Liver (tissue), 3 donors: ENCODE measurements at regions not wholly inside any gene's neighbourhood (a gene's known extent, or its start where the extent isn't known, plus 50 kb on each side); places are given as distances from the start of the nearest gene placed in this dataset.

ENCODE experiments used
- EGR1 ChIP-seq, 2 donors: IDR thresholded peaks; 2 replicates each; pipeline ENCODE4 v1.6.1; 2016 to 2018; ENCODE audit warnings: antibody characterized with exemption in 2 of 2, low read depth in 2 of 2
- GABPA ChIP-seq, 2 donors: IDR thresholded peaks in 1 of 2; conservative IDR thresholded peaks in 1 of 2; 2 replicates each; pipeline ENCODE4 v1.6.1; 2016; ENCODE audit warnings: antibody characterized with exemption in 2 of 2, mild to moderate bottlenecking in 1 of 2, moderate library complexity in 1 of 2
- RAD21 ChIP-seq, 2 donors: IDR thresholded peaks; 2 replicates each; pipeline ENCODE4 v1.6.1; 2016; ENCODE audit warnings: antibody characterized with exemption in 2 of 2, mild to moderate bottlenecking in 2 of 2
- TF ChIP-seq, protein P1 (sequence below): IDR thresholded peaks from 2 replicates; pipeline ENCODE4 v1.6.1; 2016; ENCODE audit warnings: antibody characterized with exemption
- TF ChIP-seq, protein P2 (sequence below): fragments of 150-350 bp; IDR thresholded peaks from 2 replicates; pipeline ENCODE4 v1.5.1; 2017; ENCODE audit warnings: improper control_type of control experiment, low read depth, low read length; ENCODE audit not compliant: missing input control
- donor health status: healthy.
- donor health status: healthy.

DNA sequence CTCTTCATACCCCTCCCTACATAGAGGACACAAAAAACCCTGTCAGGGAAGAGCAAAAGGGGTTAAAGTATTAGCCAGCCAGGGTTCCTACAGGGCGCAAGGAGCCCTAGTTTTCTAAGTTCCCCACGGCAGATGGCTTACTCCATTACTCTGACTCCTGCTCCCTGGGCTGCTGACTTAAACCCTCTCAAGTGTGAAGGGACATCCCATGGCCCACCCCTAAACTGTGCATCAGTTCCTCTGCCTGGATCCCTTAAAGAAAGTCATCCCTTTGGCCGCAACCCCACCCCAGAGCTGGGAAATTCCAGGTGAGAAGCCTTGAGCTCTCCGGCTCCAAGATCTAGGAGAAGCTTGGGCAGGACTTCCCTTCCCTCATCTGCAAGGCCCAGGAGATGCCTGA is 236.0 kb downstream of the TOMM20 start:
- TF ChIP-seq GABPA (IDR thresholded peaks at IDR 0.05 in 1 of 2, conservative IDR thresholded peaks at IDR 0.05 in 1 of 2) = no peak
- TF ChIP-seq, protein P1, sequence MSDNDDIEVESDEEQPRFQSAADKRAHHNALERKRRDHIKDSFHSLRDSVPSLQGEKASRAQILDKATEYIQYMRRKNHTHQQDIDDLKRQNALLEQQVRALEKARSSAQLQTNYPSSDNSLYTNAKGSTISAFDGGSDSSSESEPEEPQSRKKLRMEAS = no peak
- TF ChIP-seq, protein P2, sequence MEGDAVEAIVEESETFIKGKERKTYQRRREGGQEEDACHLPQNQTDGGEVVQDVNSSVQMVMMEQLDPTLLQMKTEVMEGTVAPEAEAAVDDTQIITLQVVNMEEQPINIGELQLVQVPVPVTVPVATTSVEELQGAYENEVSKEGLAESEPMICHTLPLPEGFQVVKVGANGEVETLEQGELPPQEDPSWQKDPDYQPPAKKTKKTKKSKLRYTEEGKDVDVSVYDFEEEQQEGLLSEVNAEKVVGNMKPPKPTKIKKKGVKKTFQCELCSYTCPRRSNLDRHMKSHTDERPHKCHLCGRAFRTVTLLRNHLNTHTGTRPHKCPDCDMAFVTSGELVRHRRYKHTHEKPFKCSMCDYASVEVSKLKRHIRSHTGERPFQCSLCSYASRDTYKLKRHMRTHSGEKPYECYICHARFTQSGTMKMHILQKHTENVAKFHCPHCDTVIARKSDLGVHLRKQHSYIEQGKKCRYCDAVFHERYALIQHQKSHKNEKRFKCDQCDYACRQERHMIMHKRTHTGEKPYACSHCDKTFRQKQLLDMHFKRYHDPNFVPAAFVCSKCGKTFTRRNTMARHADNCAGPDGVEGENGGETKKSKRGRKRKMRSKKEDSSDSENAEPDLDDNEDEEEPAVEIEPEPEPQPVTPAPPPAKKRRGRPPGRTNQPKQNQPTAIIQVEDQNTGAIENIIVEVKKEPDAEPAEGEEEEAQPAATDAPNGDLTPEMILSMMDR = no peak
- no peak for TF ChIP-seq RAD21 (IDR thresholded peaks at IDR 0.05)
- no peak for TF ChIP-seq EGR1 (IDR thresholded peaks at IDR 0.05; ENCODE audit: low read depth in 2 of 2)
